GM12873 (cell line): ENCODE measurements at regions not wholly inside any gene's neighbourhood (a gene's known extent, or its start where the extent isn't known, plus 50 kb on each side); places are given as distances from the start of the nearest gene placed in this dataset.

Experiments used
- TF ChIP-seq, protein P1 (sequence below): IDR thresholded peaks from 2 replicates; pipeline ENCODE4 v1.5.1; 2012; ENCODE audit warnings: low read depth, mild to moderate bottlenecking, moderate library complexity, low read length, control low read depth; ENCODE audit not compliant: insufficient read depth; ENCODE audit errors: missing control alignments

DNA sequence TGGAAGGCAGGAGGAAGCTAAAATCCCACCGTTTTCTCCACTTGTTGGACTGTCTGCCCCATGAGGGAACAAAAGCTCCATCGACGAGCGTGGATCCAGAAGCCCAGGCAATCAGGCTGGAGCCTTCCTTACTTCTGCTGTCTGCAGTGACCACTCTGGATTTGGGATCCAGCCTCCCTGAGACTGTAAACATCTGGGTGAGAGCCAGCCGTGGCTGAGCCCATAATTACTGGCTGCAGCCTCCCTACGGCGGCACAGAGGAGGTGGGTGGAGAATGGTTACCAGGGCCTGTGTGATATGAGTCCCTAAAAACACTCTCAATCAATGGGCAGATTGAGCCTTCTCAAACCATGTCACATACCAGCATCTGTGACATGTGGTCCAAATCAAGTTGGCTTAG is 158.2 kb downstream of the FOXL1 start:
- TF ChIP-seq, protein P1, sequence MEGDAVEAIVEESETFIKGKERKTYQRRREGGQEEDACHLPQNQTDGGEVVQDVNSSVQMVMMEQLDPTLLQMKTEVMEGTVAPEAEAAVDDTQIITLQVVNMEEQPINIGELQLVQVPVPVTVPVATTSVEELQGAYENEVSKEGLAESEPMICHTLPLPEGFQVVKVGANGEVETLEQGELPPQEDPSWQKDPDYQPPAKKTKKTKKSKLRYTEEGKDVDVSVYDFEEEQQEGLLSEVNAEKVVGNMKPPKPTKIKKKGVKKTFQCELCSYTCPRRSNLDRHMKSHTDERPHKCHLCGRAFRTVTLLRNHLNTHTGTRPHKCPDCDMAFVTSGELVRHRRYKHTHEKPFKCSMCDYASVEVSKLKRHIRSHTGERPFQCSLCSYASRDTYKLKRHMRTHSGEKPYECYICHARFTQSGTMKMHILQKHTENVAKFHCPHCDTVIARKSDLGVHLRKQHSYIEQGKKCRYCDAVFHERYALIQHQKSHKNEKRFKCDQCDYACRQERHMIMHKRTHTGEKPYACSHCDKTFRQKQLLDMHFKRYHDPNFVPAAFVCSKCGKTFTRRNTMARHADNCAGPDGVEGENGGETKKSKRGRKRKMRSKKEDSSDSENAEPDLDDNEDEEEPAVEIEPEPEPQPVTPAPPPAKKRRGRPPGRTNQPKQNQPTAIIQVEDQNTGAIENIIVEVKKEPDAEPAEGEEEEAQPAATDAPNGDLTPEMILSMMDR: no peak

DNA sequence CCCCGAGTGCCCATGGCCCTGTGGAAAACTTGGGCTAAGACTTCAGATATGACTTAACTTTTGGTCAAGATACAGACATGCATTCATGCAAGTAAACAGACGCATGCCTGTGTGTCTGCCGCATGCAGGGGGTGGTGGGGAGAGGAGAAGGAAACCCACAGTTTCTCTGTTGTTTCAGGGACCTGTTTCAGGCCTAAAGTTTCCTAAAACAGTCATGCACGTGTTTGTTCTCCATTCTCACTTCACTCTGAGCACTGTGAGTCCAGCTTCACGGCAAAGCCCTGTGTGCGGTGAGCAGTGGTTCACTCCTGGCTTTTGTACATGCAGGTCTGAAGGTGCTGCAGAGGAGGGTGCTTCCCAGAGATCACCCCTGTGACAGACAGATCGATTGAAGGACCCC is 158.7 kb downstream of the FOXL1 start:
- TF ChIP-seq, protein P1: no peak

DNA sequence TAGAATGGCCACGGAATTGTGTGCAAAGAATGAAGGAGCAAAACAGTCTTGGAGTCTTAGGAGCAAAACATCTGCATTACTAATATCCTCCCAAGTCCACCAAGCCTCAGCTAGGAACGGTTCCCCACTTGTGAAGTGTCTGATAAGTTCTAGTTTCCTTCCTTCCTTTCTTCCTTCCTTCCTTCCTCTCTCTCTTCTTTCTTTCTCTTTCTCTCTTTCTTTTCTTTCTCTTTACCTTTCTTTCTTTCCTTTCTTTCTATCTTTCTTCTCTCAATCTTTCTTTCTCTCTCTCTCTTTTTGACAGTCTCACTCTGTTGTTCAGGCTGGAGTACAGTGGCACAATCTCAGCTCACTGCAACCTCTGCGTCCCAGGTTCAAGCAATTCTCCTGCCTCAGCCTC is 160.8 kb downstream of the FOXL1 start:
- TF ChIP-seq, protein P1: no peak

DNA sequence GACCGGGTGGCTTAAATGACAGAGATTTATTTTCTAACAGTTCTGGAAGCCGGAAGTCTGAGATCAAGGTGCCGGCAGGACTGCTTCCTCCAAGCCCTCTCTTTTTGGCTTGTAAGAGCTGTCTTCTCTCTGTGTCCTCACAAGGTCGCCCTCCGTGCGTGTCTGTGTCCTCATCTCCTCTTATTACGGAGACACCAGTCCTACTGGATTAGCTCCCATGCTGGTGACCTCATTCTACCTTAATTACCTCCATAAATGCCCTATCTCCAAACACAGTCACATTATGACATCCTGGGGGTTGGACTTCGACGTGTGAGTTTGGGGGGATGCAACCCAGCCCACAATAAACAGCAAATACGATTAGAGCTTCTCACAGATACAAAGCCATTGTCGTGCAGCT is 161.5 kb downstream of the FOXL1 start:
- TF ChIP-seq, protein P1: no peak

DNA sequence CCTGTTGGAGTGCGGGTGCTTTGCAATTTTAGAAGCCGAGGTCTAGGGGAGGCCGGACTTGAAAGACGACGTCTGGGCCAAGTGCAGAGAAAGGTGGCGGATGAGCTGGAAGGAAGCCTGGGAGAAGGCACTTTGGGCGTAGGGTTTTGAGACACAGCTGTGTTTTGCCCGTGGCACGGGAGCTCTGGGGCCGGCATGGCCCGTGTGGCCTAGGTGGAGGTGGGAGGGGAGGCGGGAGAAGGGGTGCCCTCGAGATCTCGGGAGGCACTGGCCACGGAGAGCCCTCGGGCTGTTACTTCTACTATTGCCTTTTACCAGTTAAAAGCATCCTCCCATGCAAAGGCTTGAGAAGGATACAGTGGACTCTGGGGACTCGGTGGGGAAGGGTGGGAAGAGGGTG is 161.9 kb downstream of the FOXL1 start:
- TF ChIP-seq, protein P1: no peak

DNA sequence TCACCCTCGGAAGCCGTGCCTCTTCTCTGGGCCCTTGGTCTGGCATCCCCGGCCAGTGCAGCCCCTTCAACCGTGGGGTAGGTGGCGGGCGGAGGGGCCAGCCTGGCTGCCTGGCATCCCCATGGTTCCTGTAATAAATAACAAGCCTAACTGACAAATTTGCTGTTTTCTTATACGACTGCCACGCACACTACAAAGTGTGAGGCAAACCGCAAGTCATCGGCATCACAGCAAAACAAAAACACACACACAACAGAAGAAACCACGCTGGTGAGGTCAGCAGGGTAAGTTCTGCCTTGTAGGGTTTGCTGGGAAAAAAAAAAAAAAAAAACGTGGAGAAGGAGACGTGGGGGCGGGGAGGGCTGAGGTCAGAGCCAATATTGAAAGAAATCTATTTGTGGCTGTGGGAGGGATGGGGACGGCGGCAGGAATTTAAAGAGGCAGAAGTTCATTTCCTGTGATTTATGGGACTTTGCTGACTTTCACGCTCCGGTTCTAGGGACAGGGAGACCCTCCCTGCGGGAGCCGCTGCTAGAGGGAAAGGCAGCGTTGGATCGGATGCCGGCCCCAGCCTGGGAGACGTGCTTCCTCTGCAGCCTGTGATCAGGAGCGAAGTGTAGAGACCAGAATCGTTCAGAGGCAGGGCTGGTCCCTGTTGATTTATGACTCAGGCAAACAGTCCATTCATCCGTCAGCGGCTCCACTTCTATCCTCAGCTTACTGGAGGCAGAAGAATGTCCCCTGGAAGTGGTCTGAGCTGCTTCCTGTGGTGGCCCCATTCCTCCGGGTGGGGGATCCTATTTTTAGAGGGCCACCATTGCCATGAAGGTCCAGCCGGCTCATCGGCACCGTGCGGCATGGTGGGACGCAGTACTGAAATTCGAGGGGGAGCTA is 162.8 kb downstream of the FOXL1 start:
- TF ChIP-seq, protein P1: no peak

DNA sequence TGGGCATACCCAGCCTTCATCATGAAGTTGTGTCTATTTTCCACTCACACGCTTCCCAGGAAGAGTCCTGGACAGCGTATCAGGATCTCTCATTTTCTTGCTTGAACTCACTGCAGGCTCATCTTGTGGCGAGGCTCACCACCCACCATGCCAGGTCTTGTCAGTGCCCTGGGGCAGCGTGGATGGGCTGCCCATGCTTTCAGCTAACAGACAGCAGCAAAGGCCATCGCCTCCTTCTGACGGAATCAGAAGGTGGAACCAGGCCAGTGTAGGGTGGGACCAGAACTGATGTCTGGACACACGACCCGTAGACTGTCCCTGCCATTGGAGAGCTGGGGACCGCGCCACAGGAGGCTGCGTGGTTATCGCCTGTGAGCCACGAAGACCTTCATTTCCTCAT is 169.4 kb downstream of the FOXL1 start:
- TF ChIP-seq, protein P1: no peak
